Coronary artery (tissue), 2 donors: ENCODE measurements at regions not wholly inside any gene's neighbourhood (a gene's known extent, or its start where the extent isn't known, plus 50 kb on each side); places are given as distances from the start of the nearest gene placed in this dataset.

Experiments
- DNase-seq: peaks from one replicate; pipeline ENCODE4 v3.0.0-alpha.2; 2017; ENCODE audit warnings: low spot score
- H3K27ac ChIP-seq, 2 donors: fragments of 200-600 bp; sonication (generic); one replicate each; pipeline ENCODE4 v1.5.1; 2016 to 2019
- H3K4me3 ChIP-seq: fragments of 200-600 bp; sonication (generic); 2 replicates; pipeline ENCODE4 v1.5.1; 2016; ENCODE audit warnings: mild to moderate bottlenecking, moderate library complexity
- TF ChIP-seq, protein P1 (sequence below): fragments of 200-600 bp; sonication (generic); IDR thresholded peaks from one replicate; pipeline ENCODE4 v1.5.1; 2019; ENCODE audit warnings: antibody characterized with exemption

DNA sequence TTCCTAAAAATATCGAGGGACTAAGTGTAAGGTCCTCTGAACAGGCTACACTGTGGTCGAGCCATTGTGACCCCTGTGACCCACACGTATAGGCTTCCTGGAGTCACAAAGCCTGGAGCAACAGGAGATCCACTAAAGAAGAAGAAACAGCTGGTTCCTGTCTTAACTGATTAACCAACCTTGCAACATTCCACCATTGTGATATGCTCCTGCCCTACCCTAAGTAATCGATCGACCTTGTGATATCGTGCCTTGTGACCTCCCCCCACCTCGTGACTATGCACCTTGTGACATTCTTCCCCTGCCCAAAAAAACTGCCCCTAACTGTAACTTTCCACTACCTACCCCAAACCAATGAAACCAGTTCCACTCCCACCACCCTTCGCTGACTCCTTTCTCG lies 304.6 kb upstream of the FAM78B start:
- TF ChIP-seq, protein P1, sequence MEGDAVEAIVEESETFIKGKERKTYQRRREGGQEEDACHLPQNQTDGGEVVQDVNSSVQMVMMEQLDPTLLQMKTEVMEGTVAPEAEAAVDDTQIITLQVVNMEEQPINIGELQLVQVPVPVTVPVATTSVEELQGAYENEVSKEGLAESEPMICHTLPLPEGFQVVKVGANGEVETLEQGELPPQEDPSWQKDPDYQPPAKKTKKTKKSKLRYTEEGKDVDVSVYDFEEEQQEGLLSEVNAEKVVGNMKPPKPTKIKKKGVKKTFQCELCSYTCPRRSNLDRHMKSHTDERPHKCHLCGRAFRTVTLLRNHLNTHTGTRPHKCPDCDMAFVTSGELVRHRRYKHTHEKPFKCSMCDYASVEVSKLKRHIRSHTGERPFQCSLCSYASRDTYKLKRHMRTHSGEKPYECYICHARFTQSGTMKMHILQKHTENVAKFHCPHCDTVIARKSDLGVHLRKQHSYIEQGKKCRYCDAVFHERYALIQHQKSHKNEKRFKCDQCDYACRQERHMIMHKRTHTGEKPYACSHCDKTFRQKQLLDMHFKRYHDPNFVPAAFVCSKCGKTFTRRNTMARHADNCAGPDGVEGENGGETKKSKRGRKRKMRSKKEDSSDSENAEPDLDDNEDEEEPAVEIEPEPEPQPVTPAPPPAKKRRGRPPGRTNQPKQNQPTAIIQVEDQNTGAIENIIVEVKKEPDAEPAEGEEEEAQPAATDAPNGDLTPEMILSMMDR = no peak
- no peak overlapping the region for H3K4me3 ChIP-seq
- DNase-seq = no peak
- no peak overlapping the region for H3K27ac ChIP-seq

DNA sequence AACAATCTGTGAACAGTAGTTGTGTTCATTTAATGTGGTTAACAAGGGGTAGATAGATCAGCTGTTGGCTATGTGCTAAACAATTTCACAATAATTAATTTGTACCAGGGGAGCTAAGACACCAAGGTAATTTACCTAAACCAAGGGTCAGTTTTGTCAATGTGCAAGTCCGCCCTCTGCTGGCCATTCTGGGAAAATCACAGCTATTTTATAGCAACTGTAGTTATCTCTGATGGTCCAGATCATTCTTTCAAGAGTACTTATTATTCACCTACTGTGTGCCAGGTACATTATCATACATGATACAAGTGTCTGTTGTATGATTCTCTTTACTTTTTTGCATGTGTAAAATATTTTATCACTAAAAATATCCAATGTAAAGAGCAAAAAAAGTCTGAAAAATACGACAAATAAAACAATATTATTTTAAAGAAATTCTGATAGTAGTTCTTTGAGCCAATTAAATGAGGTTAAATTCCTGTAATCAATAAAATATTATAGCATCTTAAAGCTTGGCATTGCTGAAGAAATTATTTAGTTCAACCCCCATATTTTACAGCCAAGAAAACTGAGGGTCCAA lies 312.3 kb upstream of the FAM78B start:
- no peak overlapping the region for H3K4me3 ChIP-seq
- H3K27ac ChIP-seq = no peak overlapping the region
- TF ChIP-seq, protein P1 = peak; percentile 52
- no peak for DNase-seq

DNA sequence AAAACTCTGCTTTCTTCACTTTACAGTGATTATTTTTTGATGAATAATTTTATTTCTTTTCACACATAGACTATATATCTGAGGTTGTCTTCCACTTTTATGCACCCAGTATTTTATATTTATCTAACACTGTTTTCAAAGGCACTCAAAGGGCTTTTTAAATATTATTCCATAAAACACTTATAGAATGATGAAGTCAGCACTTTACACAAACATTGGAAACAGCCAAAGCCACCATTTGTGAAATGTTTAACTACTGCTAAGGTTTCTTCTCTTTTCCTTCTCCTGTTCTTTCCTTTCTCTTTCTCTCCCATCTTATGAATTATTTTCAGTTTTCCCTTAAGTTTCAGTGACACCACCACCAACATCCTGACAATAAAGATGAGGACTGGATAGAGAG lies 317.7 kb upstream of the FAM78B start:
- TF ChIP-seq, protein P1 = no peak
- no peak for DNase-seq
- H3K4me3 ChIP-seq = no peak overlapping the region
- H3K27ac ChIP-seq = no peak overlapping the region

DNA sequence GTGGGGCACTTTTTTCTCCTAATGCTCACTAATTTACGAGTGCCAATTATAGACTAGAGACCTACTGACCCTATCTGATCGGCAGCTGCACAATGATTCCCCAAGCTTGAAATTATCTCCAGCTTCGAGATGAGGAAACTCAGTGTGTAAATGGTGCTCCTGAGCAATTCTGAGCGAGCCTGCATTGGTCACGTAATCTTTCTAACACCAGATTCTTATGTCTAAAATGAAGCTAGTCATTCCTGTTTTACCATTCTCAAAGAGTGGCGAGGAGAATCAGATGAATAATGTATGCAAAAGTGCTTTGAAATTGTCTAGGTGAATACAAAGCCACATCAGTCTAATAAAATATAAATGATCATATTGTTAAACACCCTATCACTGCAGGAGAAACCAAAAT lies 318.1 kb upstream of the FAM78B start:
- Histone ChIP-seq H3K27ac (no peak overlapping the region), H3K4me3 (no peak overlapping the region)
- no peak for DNase-seq
- TF ChIP-seq, protein P1 = no peak

DNA sequence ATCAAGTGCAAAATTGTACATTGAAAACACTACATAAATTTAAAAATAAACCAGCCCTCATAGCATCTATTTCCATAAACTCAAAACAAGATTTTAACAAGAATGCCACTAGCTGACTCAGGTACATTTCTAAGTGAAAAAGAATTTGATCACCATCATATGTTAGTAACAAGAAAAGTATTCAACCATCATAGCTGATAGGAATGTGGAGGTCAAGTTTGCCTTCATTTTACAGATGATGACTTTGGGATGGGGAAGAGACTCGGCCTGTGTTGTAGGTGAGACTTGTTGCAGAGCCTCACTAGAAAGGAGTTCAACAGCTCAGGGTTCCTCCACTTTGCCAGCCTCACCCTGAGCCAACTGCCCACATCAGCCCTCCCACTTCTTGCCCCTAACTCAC lies 318.8 kb upstream of the FAM78B start:
- TF ChIP-seq, protein P1 = no peak
- Histone ChIP-seq H3K27ac (no peak overlapping the region), H3K4me3 (no peak overlapping the region)
- no peak for DNase-seq

DNA sequence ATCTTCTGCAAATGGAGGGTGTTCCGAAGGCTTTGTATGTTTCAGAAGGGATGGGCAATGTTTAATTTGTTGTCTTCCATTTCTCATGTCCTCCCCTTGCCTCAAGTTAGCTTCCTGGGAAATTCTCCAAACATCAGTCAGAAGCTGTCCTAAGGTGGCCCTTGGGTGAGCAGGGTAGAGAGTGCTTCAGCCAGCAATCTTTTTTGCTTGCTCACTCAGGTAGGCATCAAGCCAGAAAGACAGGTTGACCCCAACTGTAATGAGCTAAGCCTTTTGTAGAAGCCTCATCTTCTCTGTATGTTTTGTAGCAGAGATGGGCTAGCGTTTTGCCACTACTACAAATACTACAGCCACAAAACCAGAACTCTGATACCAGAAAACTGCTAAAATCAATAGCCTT lies 321.5 kb upstream of the FAM78B start:
- no peak for DNase-seq
- no peak overlapping the region for H3K4me3 ChIP-seq
- TF ChIP-seq, protein P1 = no peak
- no peak overlapping the region for H3K27ac ChIP-seq

DNA sequence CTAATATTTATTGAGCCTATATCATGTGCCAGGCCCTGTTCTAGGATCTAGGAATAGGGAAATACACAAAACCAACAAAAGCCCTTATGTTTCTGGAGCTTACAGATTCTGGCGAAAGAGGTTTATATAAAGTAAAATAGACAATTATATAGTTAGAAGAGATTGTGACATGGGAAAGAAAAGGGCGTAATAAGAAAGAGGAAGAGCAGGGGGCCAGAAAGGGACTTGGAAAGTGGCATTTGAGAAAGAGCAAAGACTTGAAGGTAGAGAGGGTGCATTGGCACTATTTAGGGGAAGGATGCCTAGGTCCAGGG lies 322.5 kb upstream of the FAM78B start:
- H3K27ac ChIP-seq = peak overlapping the region in 1 of 2 donors; percentile 40
- no peak overlapping the region for H3K4me3 ChIP-seq
- DNase-seq = no peak
- TF ChIP-seq, protein P1 = no peak
